ENCODE measurements at regions not wholly inside any gene's neighbourhood (a gene's known extent, or its start where the extent isn't known, plus 50 kb on each side); places are given as distances from the start of the nearest gene placed in this dataset.

- no peak for TF ChIP-seq CTCF (IDR thresholded peaks at IDR 0.05)
- TF ChIP-seq ZFX (IDR thresholded peaks at IDR 0.05; ENCODE audit: borderline replicate concordance): no peak
- no peak overlapping the region for H3K27ac ChIP-seq
Measured at GRCh38 chr4:36573441-36573840, 292.0 kb downstream of the DTHD1 start.

GRCh38 chr4:36574816-36575215 is 293.4 kb downstream of the DTHD1 start:
- TF ChIP-seq ZFX (IDR thresholded peaks at IDR 0.05; ENCODE audit: borderline replicate concordance) (no peak), CTCF (IDR thresholded peaks at IDR 0.05) (no peak)
- no peak overlapping the region for H3K27ac ChIP-seq

- no peak overlapping the region for H3K27ac ChIP-seq
- TF ChIP-seq CTCF (IDR thresholded peaks at IDR 0.05): no peak
- no peak for TF ChIP-seq ZFX (IDR thresholded peaks at IDR 0.05; ENCODE audit: borderline replicate concordance)
Measured at GRCh38 chr4:36582198-36582597, 300.8 kb downstream of the DTHD1 start.

- no peak overlapping the region for H3K27ac ChIP-seq
- TF ChIP-seq ZFX (IDR thresholded peaks at IDR 0.05; ENCODE audit: borderline replicate concordance): no peak
- no peak for TF ChIP-seq CTCF (IDR thresholded peaks at IDR 0.05)
Measured at GRCh38 chr4:36587909-36588472, 306.6 kb downstream of the DTHD1 start.

GRCh38 chr4:36590343-36590742 is 308.9 kb downstream of the DTHD1 start:
- TF ChIP-seq CTCF (IDR thresholded peaks at IDR 0.05) (no peak), ZFX (IDR thresholded peaks at IDR 0.05; ENCODE audit: borderline replicate concordance) (no peak)
- H3K27ac ChIP-seq: no peak overlapping the region

GRCh38 chr4:36601864-36602495 is 320.6 kb downstream of the DTHD1 start:
- TF ChIP-seq ZFX (IDR thresholded peaks at IDR 0.05; ENCODE audit: borderline replicate concordance) (no peak), CTCF (IDR thresholded peaks at IDR 0.05) (no peak)

GRCh38 chr4:36609661-36610060 is 328.2 kb downstream of the DTHD1 start:
- no peak overlapping the region for H3K27ac ChIP-seq
- no peak for TF ChIP-seq ZFX (IDR thresholded peaks at IDR 0.05; ENCODE audit: borderline replicate concordance)
- TF ChIP-seq CTCF (IDR thresholded peaks at IDR 0.05): no peak

More at GRCh38 chr4:36601864-36602495, 320.6 kb downstream of the DTHD1 start:
- H3K27ac ChIP-seq: no peak overlapping the region
